Nephron progenitor cell (in vitro differentiated cells): ENCODE measurements at regions not wholly inside any gene's neighbourhood (a gene's known extent, or its start where the extent isn't known, plus 50 kb on each side); places are given as distances from the start of the nearest gene placed in this dataset.
"Not testable (repeated sequence)": the region's sequence is repeated elsewhere in the genome, so short reads cannot be mapped to it uniquely, and the experiment has no call there.

ENCODE experiments used
- DNase-seq: peaks from one replicate; pipeline ENCODE4 v3.0.0; 2021
- H3K27ac Mint-ChIP-seq: 2 replicates; pipeline ENCODE4 v1.8.0; 2021; ENCODE audit warnings: mild to moderate bottlenecking, moderate library complexity, mixed read lengths
- H3K27me3 Mint-ChIP-seq: 2 replicates; pipeline ENCODE4 v1.8.0; 2021; ENCODE audit warnings: mild to moderate bottlenecking, low read depth, mixed read lengths; ENCODE audit not compliant: poor library complexity
- H3K36me3 Mint-ChIP-seq: 2 replicates; pipeline ENCODE4 v1.8.0; 2021; ENCODE audit warnings: low read depth, mixed read lengths
- H3K4me1 Mint-ChIP-seq: 2 replicates; pipeline ENCODE4 v1.8.0; 2021; ENCODE audit warnings: mixed read lengths
- H3K4me3 Mint-ChIP-seq: 2 replicates; pipeline ENCODE4 v1.8.0; 2021; ENCODE audit warnings: mild to moderate bottlenecking, moderate library complexity, mixed read lengths
- H3K9me3 Mint-ChIP-seq: 2 replicates; pipeline ENCODE4 v1.8.0; 2021; ENCODE audit warnings: mild to moderate bottlenecking, moderate library complexity, mixed read lengths
- CTCF ChIP-seq: fragments of 200-600 bp; sonication (generic); IDR thresholded peaks from 2 replicates; pipeline ENCODE4 v1.5.0; 2021; ENCODE audit warnings: antibody characterized with exemption

- H3K27me3 Mint-ChIP-seq: peaks cover 3% of the 10 kb centered on the region
- H3K36me3 Mint-ChIP-seq: no peaks in the 10 kb centered on the region
- no peak for TF ChIP-seq CTCF
These were observed 141.1 kb downstream of the ALG10 start for GRCh38 chr12:34163443-34163842.

GRCh38 chr12:34166427-34167060, 144.2 kb downstream of the ALG10 start:
- H3K4me1 Mint-ChIP-seq: no peaks in the 10 kb centered on the region
- peaks cover 85% of the 10 kb centered on the region for H3K9me3 Mint-ChIP-seq
- peaks cover 3% of the 10 kb centered on the region for H3K27me3 Mint-ChIP-seq
- H3K36me3 Mint-ChIP-seq: no peaks in the 10 kb centered on the region
- DNase-seq: no peak
- H3K27ac Mint-ChIP-seq: no peak overlapping the region
- no peak overlapping the region for H3K4me3 Mint-ChIP-seq
- no peak for TF ChIP-seq CTCF

More at GRCh38 chr12:34163443-34163842, 141.1 kb downstream of the ALG10 start:
- DNase-seq: no peak
- no peak overlapping the region for H3K4me3 Mint-ChIP-seq
- H3K27ac Mint-ChIP-seq: no peak overlapping the region
- peaks cover 90% of the 10 kb centered on the region for H3K9me3 Mint-ChIP-seq
- H3K4me1 Mint-ChIP-seq: no peaks in the 10 kb centered on the region

- not testable (repeated sequence) for H3K36me3 Mint-ChIP-seq, H3K27me3 Mint-ChIP-seq, H3K27ac Mint-ChIP-seq, H3K4me3 Mint-ChIP-seq, H3K4me1 Mint-ChIP-seq, DNase-seq
- peaks cover 88% of the 10 kb centered on the region for H3K9me3 Mint-ChIP-seq
These were observed 146.2 kb downstream of the ALG10 start for GRCh38 chr12:34168507-34168906.

GRCh38 chr12:34186492-34186891, 164.2 kb downstream of the ALG10 start:
- no peak for TF ChIP-seq CTCF
- no peak for DNase-seq
- Mint-ChIP-seq H3K27ac (no peak overlapping the region), H3K27me3 (peaks cover 3% of the 10 kb centered on the region), H3K4me3 (no peak overlapping the region), H3K9me3 (peaks cover 82% of the 10 kb centered on the region), H3K4me1 (no peaks in the 10 kb centered on the region), H3K36me3 (no peaks in the 10 kb centered on the region)

GRCh38 chr12:34188974-34189373, 166.7 kb downstream of the ALG10 start:
- Mint-ChIP-seq H3K27ac (no peak overlapping the region), H3K4me3 (no peak overlapping the region), H3K9me3 (peaks cover 80% of the 10 kb centered on the region), H3K36me3 (no peaks in the 10 kb centered on the region), H3K4me1 (no peaks in the 10 kb centered on the region), H3K27me3 (no peaks in the 10 kb centered on the region)
- TF ChIP-seq CTCF: no peak
- DNase-seq: no peak

- H3K4me1 Mint-ChIP-seq: no peaks in the 10 kb centered on the region
- no peak for DNase-seq
- no peak for TF ChIP-seq CTCF
- no peak overlapping the region for H3K27ac Mint-ChIP-seq
- no peaks in the 10 kb centered on the region for H3K36me3 Mint-ChIP-seq
- H3K4me3 Mint-ChIP-seq: no peak overlapping the region
- H3K27me3 Mint-ChIP-seq: no peaks in the 10 kb centered on the region
- peaks cover 80% of the 10 kb centered on the region for H3K9me3 Mint-ChIP-seq
These were observed 167.8 kb downstream of the ALG10 start for GRCh38 chr12:34190054-34190453.
